Cardiac fibroblast (primary cell): ENCODE measurements at regions not wholly inside any gene's neighbourhood (a gene's known extent, or its start where the extent isn't known, plus 50 kb on each side); places are given as distances from the start of the nearest gene placed in this dataset.

ENCODE experiments used
- DNase-seq, 2 donors: peaks; one replicate each; pipeline versions ENCODE4 v3.0.0 to v3.0.0-alpha.2; 2010; ENCODE audit warnings: low read depth in 2 of 2
- H3K4me3 ChIP-seq, 2 donors: replicated peaks in 1 of 2; 1 replicate in 1 of 2; 2 replicates in 1 of 2; pipeline ENCODE4 v1.5.1; 2011; ENCODE audit warnings: low read depth in 2 of 2, low read length in 2 of 2, mild to moderate bottlenecking in 2 of 2, moderate library complexity in 1 of 2
- TF ChIP-seq, protein P1 (sequence below): IDR thresholded peaks from one replicate; pipeline ENCODE4 v1.5.1; 2011; ENCODE audit warnings: low read depth, mild to moderate bottlenecking, low read length, inconsistent platforms

DNA sequence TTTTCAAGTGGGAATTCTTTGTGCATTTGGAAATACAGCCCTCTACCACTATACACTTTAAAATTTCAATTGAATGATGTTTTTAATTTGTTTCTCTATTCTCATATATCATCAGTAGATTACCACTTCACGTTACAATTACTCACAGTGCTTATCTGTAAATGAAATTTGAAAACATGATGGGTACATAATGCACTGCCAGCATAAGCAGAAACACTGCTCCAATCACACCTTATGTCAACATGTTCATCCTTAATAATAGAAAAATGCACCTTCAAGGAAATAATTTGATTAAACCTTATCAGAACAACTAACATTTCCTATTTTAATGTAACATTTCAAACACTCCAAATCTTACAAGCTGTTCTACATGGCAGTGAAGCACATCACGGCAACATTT lies 718.4 kb downstream of the GBE1 start:
- TF ChIP-seq, protein P1, sequence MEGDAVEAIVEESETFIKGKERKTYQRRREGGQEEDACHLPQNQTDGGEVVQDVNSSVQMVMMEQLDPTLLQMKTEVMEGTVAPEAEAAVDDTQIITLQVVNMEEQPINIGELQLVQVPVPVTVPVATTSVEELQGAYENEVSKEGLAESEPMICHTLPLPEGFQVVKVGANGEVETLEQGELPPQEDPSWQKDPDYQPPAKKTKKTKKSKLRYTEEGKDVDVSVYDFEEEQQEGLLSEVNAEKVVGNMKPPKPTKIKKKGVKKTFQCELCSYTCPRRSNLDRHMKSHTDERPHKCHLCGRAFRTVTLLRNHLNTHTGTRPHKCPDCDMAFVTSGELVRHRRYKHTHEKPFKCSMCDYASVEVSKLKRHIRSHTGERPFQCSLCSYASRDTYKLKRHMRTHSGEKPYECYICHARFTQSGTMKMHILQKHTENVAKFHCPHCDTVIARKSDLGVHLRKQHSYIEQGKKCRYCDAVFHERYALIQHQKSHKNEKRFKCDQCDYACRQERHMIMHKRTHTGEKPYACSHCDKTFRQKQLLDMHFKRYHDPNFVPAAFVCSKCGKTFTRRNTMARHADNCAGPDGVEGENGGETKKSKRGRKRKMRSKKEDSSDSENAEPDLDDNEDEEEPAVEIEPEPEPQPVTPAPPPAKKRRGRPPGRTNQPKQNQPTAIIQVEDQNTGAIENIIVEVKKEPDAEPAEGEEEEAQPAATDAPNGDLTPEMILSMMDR, result no peak
- H3K4me3 ChIP-seq, result no peak overlapping the region
- no peak for DNase-seq

DNA sequence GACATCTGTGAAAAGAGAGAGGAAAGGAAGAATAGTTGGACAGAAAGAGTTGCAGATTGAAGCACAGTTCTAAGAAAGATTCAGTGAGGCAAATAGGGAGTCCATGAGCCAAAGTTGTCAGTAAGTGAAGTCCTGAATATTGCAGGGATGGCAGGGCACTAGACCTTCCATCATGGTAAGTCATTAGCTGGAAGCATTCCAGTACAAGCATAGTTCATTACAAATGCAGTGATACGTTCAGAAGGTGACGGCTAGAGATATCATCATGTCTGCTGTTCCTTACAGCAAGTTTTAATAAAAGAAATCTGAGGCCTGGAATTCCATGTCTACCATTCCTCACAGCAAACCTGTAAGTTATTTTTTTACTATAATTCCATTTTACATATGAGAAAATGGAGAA lies 720.1 kb downstream of the GBE1 start:
- DNase-seq, result no peak
- TF ChIP-seq, protein P1, result no peak

DNA sequence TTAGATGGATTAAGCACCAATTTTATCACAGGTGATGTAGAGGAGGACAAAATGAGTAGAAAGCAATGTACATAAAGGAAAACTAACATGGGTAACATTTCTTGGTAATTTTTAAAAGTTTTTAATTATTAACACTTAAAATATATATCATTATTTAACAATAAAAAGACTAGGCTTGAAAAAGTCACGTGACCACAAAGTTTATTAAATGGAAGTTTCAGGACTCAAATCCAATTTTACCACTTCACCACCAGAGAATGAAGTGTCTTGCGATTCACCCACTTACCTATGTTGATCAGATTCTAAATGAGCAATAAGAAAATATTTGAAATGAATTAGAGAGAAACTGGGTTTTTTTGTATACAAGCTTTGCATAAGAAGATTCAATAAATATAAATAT lies 721.3 kb downstream of the GBE1 start:
- TF ChIP-seq, protein P1, result no peak
- no peak for DNase-seq
- no peak overlapping the region for H3K4me3 ChIP-seq

More for the DNA sequence above, 720.1 kb downstream of the GBE1 start:
- no peak overlapping the region for H3K4me3 ChIP-seq

DNA sequence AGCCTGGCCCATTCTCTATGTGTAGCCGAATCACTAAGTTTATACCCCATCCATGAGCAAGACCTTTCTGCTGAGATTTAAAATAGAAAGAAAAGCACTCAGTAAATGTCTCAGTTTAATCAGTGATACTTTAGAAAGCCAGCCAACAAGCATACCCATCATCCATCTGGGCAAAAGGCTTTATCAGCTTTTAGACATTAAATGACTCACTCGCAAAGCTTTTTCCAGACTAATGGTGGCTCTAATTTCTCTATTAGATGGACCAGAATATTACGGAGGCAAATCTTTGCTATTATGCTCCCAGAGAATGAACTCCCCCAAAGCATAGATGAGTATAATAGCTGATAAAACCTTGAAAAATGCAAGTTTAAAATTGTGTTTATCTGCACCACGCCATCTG lies 727.8 kb downstream of the GBE1 start:
- no peak for DNase-seq
- H3K4me3 ChIP-seq, result no peak overlapping the region
- TF ChIP-seq, protein P1, result no peak

DNA sequence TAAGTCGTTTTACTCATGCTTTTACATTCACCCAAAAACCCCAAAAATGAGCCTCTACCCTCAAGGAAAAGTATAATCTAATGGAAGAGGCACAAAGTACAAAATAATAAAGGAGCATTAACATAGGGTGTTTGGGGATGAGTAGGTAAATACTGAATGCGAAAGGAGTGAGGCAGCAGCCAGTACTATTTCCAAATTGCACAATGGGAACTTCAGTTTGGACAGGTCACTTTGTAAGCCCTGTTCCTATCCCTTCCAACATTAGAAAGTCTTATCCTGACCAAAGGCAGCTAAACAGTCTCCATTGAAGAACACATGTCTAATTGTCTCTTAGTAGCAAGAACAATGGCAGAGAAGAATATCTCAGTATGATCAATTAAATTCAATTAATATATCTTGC lies 728.3 kb downstream of the GBE1 start:
- TF ChIP-seq, protein P1, result no peak
- no peak overlapping the region for H3K4me3 ChIP-seq
- no peak for DNase-seq

DNA sequence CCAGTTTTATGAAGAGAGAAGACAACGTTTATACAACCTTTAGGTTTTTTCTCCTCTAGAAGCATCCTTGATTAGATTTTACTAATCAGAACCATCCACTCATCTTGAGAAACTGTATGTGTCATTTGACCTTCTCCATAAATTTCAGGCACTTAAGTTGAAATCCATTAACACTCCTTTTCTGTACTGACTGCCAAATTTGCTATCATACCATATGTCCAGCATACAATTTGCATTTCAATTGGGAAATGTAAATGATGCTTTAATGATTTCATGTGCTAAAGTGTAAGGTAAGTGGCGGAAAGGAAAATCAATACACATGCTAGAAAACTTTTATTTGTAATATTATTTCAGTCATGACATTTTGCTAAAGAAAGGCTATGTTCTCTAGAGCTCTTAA lies 731.6 kb downstream of the GBE1 start:
- DNase-seq, result no peak
- TF ChIP-seq, protein P1, result no peak
- no peak overlapping the region for H3K4me3 ChIP-seq

DNA sequence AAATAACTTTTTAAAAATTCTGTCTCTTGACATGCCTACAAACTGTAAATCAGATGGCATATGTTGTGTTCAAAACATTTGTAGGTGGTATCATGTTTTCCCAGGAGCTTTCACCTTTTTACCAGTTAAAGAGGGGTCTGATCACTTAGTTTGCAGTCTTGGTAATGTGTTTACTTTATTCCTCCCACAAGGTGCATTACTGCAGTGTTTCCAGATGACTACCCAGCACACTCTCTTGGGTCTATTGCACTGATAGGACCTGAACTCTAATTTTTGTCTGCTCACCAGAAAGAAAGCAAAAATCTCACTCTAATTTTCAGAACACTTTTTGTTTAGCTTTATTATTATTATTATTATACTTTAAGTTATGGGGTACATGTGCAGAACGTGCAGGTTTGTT lies 734.1 kb downstream of the GBE1 start:
- TF ChIP-seq, protein P1, result no peak
- no peak overlapping the region for H3K4me3 ChIP-seq
- no peak for DNase-seq
